ENCODE measurements at regions not wholly inside any gene's neighbourhood (a gene's known extent, or its start where the extent isn't known, plus 50 kb on each side); places are given as distances from the start of the nearest gene placed in this dataset.

GRCh38 chr11:130634961-130635473 lies 186.6 kb downstream of the ADAMTS15 start:
- TF ChIP-seq CTCF (IDR thresholded peaks at IDR 0.05) (no peak), EZH2 (IDR thresholded peaks at IDR 0.05; ENCODE audit: borderline replicate concordance, insufficient read depth, low read depth, low read length, poor library complexity, severe bottlenecking) (no peak)

Measured in B cell (primary cell).